GM10266 (cell line): ENCODE measurements at regions not wholly inside any gene's neighbourhood (a gene's known extent, or its start where the extent isn't known, plus 50 kb on each side); places are given as distances from the start of the nearest gene placed in this dataset.

ENCODE experiments used
- DNase-seq: peaks from one replicate; pipeline ENCODE4 v3.0.0; 2012; ENCODE audit errors: extremely low spot score
- CTCF ChIP-seq: IDR thresholded peaks from 2 replicates; pipeline ENCODE4 v1.5.1; 2012; ENCODE audit warnings: mild to moderate bottlenecking, low read depth; ENCODE audit not compliant: control insufficient read depth, insufficient read depth; ENCODE audit errors: missing control alignments

GRCh38 chr5:136811551-136811950 is 446.2 kb upstream of the TRPC7 start:
- no peak for DNase-seq
- no peak for TF ChIP-seq CTCF

- no peak for TF ChIP-seq CTCF
- no peak for DNase-seq
These were observed 445.7 kb upstream of the TRPC7 start for GRCh38 chr5:136811086-136811485.

GRCh38 chr5:136810261-136810801 is 445.0 kb upstream of the TRPC7 start:
- TF ChIP-seq CTCF, result no peak
- DNase-seq, result no peak

GRCh38 chr5:136809382-136809781 is 444.0 kb upstream of the TRPC7 start:
- TF ChIP-seq CTCF, result no peak
- DNase-seq, result peak; percentile 9

GRCh38 chr5:136808756-136809155 is 443.4 kb upstream of the TRPC7 start:
- TF ChIP-seq CTCF, result no peak
- DNase-seq, result no peak

- no peak for TF ChIP-seq CTCF
- no peak for DNase-seq
These were observed 440.1 kb upstream of the TRPC7 start for GRCh38 chr5:136805466-136805865.

GRCh38 chr5:136802383-136802782 is 437.0 kb upstream of the TRPC7 start:
- TF ChIP-seq CTCF, result peak; percentile 5

More at GRCh38 chr5:136802383-136802782, 437.0 kb upstream of the TRPC7 start:
- DNase-seq, result no peak
